Liver (tissue), 8 donors: ENCODE measurements at regions not wholly inside any gene's neighbourhood (a gene's known extent, or its start where the extent isn't known, plus 50 kb on each side); places are given as distances from the start of the nearest gene placed in this dataset.

ENCODE experiments used
- DNase-seq: peaks from one replicate; pipeline ENCODE4 v3.0.0-alpha.2; 2017; ENCODE audit warnings: low spot score
- H3K27ac ChIP-seq, 2 donors: one replicate each; pipeline ENCODE4 v1.7.0; 2013; ENCODE audit warnings: inconsistent platforms in 2 of 2, low read length in 2 of 2, control low read depth in 1 of 2, low read depth in 1 of 2, mild to moderate bottlenecking in 1 of 2
- H3K27me3 ChIP-seq, 4 donors: one replicate each; pipeline versions ENCODE4 v1.6.1 to v1.7.0; 2013; ENCODE audit warnings: low read length in 3 of 4, inconsistent platforms in 1 of 4, mild to moderate bottlenecking in 1 of 4, moderate library complexity in 1 of 4; ENCODE audit not compliant: control insufficient read depth in 4 of 4, insufficient read depth in 4 of 4
- H3K36me3 ChIP-seq, 4 donors: one replicate each; pipeline versions ENCODE4 v1.6.1 to v1.7.0; 2013; ENCODE audit warnings: low read length in 3 of 4, mild to moderate bottlenecking in 3 of 4, low read depth in 1 of 4, moderate library complexity in 1 of 4; ENCODE audit not compliant: control insufficient read depth in 4 of 4, insufficient read depth in 3 of 4
- H3K4me1 ChIP-seq, 4 donors: one replicate each; pipeline versions ENCODE4 v1.6.1 to v1.7.0; 2013; ENCODE audit warnings: low read length in 3 of 4, mild to moderate bottlenecking in 3 of 4, moderate library complexity in 1 of 4; ENCODE audit not compliant: control insufficient read depth in 4 of 4, insufficient read depth in 4 of 4
- H3K4me3 ChIP-seq, 3 donors: one replicate each; pipeline versions ENCODE4 v1.6.1 to v1.7.0; 2013; ENCODE audit warnings: low read length in 3 of 3, control low read depth in 1 of 3, low read depth in 1 of 3, mild to moderate bottlenecking in 1 of 3
- H3K9ac ChIP-seq, 2 donors: one replicate each; pipeline ENCODE4 v1.7.0; 2013; ENCODE audit warnings: low read length in 2 of 2, mild to moderate bottlenecking in 2 of 2, moderate library complexity in 2 of 2, control low read depth in 1 of 2, low read depth in 1 of 2
- H3K9me3 ChIP-seq, 4 donors: one replicate each; pipeline versions ENCODE4 v1.6.1 to v1.7.0; 2013; ENCODE audit warnings: low read length in 3 of 4; ENCODE audit not compliant: control insufficient read depth in 4 of 4
- EGR1 ChIP-seq, 2 donors: IDR thresholded peaks; 2 replicates each; pipeline ENCODE4 v1.6.1; 2016 to 2018; ENCODE audit warnings: antibody characterized with exemption in 2 of 2, low read depth in 2 of 2
- FOXA2 ChIP-seq: IDR thresholded peaks from 2 replicates; pipeline ENCODE4 v1.6.1; 2016; ENCODE audit warnings: antibody characterized with exemption
- GABPA ChIP-seq, 2 donors: IDR thresholded peaks in 1 of 2; conservative IDR thresholded peaks in 1 of 2; 2 replicates each; pipeline ENCODE4 v1.6.1; 2016; ENCODE audit warnings: antibody characterized with exemption in 2 of 2, mild to moderate bottlenecking in 1 of 2, moderate library complexity in 1 of 2
- HNF4G ChIP-seq: IDR thresholded peaks from 2 replicates; pipeline ENCODE4 v1.6.1; 2016; ENCODE audit warnings: antibody characterized with exemption
- JUND ChIP-seq, 2 donors: IDR thresholded peaks; 2 replicates each; pipeline ENCODE4 v1.6.1; 2016; ENCODE audit warnings: antibody characterized with exemption in 2 of 2
- NR2F2 ChIP-seq: IDR thresholded peaks from 2 replicates; pipeline ENCODE4 v1.6.1; 2016; ENCODE audit warnings: antibody characterized with exemption
- RAD21 ChIP-seq, 2 donors: IDR thresholded peaks; 2 replicates each; pipeline ENCODE4 v1.6.1; 2016; ENCODE audit warnings: antibody characterized with exemption in 2 of 2, mild to moderate bottlenecking in 2 of 2
- SP1 ChIP-seq: IDR thresholded peaks from 2 replicates; pipeline ENCODE4 v1.6.1; 2018; ENCODE audit warnings: antibody characterized with exemption, mild to moderate bottlenecking
- YY1 ChIP-seq: IDR thresholded peaks from 2 replicates; pipeline ENCODE4 v1.6.1; 2016; ENCODE audit warnings: antibody characterized with exemption, mild to moderate bottlenecking
- WGBS: extraction: QIAGEN DNeasy Blood & Tissue Kit; methylation state at CpG from one replicate; pipeline ENCODE4 v1.1.7; 2013; 5-methylcytosine and 5-hydroxymethylcytosine counted together
- TF ChIP-seq, protein P1 (sequence below): IDR thresholded peaks from 2 replicates; pipeline ENCODE4 v1.6.1; 2016; ENCODE audit warnings: antibody characterized with exemption
- TF ChIP-seq, protein P2 (sequence below): fragments of 150-350 bp; IDR thresholded peaks from 2 replicates; pipeline ENCODE4 v1.5.1; 2017; ENCODE audit warnings: improper control_type of control experiment, low read depth, low read length; ENCODE audit not compliant: missing input control
- TF ChIP-seq, protein P3 (sequence below): IDR thresholded peaks from 2 replicates; pipeline ENCODE4 v1.6.1; 2016; ENCODE audit warnings: antibody characterized with exemption
- TF ChIP-seq, protein P4 (sequence below): IDR thresholded peaks from 2 replicates; pipeline ENCODE4 v1.6.1; 2016; ENCODE audit warnings: antibody characterized with exemption
- donor health status: healthy.
- donor health status: healthy.
- donor health status: healthy.
- donor health status: healthy.
- donor health status: healthy.

DNA sequence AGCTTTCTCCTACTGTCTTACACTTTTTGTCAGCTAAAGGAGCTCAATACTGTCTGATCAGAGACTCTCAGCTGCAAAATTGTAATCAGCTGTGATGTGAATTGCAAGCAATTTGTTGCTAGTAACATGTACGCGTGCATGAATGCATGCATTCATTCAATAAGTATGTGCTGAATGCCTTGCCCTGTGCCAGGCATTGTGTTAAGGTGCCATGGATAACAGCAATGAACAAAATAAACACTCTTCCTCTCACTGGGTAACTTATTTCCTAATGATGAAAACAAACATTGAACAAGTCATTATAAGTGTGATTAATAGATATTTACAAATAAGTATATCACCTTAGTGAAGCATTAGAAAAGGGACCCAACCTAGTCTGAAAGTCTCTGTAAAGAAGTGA, 163.2 kb upstream of the ARID2 start (continued):
- TF ChIP-seq, protein P1, sequence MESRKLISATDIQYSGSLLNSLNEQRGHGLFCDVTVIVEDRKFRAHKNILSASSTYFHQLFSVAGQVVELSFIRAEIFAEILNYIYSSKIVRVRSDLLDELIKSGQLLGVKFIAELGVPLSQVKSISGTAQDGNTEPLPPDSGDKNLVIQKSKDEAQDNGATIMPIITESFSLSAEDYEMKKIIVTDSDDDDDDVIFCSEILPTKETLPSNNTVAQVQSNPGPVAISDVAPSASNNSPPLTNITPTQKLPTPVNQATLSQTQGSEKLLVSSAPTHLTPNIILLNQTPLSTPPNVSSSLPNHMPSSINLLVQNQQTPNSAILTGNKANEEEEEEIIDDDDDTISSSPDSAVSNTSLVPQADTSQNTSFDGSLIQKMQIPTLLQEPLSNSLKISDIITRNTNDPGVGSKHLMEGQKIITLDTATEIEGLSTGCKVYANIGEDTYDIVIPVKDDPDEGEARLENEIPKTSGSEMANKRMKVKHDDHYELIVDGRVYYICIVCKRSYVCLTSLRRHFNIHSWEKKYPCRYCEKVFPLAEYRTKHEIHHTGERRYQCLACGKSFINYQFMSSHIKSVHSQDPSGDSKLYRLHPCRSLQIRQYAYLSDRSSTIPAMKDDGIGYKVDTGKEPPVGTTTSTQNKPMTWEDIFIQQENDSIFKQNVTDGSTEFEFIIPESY = no peak
- TF ChIP-seq, protein P2, sequence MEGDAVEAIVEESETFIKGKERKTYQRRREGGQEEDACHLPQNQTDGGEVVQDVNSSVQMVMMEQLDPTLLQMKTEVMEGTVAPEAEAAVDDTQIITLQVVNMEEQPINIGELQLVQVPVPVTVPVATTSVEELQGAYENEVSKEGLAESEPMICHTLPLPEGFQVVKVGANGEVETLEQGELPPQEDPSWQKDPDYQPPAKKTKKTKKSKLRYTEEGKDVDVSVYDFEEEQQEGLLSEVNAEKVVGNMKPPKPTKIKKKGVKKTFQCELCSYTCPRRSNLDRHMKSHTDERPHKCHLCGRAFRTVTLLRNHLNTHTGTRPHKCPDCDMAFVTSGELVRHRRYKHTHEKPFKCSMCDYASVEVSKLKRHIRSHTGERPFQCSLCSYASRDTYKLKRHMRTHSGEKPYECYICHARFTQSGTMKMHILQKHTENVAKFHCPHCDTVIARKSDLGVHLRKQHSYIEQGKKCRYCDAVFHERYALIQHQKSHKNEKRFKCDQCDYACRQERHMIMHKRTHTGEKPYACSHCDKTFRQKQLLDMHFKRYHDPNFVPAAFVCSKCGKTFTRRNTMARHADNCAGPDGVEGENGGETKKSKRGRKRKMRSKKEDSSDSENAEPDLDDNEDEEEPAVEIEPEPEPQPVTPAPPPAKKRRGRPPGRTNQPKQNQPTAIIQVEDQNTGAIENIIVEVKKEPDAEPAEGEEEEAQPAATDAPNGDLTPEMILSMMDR = no peak
- no peak for TF ChIP-seq NR2F2

DNA sequence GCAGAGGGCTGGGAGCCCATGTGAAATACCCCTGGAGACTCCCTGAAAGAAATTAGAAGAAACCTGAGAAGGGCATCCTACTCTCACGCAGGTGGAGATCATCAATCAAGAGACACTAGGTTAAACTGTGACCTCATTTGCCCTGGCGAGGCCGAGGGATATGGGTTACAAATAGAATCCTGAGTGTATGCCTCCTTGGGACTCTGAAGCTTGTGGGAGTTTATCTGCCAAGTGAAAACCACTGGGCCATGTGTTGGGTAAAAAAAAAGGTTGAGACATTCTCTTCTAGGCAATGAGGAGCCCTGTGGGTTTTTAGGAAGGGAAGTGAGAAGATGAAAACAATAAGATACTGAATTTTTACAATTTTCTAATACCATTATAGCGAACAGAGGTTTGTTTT, 160.7 kb upstream of the ARID2 start:
- no peak overlapping the region for H3K27ac ChIP-seq
- no peak overlapping the region for H3K4me3 ChIP-seq
- H3K27me3 ChIP-seq = no peaks in the 10 kb centered on the region
- no peak for TF ChIP-seq FOXA2
- 76% methylated on average over 4 of the region's 4 CpGs for WGBS
- H3K36me3 ChIP-seq = no peaks in the 10 kb centered on the region
- no peaks in the 10 kb centered on the region for H3K9me3 ChIP-seq
- no peak for DNase-seq
- H3K4me1 ChIP-seq = no peaks in the 10 kb centered on the region
- H3K9ac ChIP-seq = no peak overlapping the region

DNA sequence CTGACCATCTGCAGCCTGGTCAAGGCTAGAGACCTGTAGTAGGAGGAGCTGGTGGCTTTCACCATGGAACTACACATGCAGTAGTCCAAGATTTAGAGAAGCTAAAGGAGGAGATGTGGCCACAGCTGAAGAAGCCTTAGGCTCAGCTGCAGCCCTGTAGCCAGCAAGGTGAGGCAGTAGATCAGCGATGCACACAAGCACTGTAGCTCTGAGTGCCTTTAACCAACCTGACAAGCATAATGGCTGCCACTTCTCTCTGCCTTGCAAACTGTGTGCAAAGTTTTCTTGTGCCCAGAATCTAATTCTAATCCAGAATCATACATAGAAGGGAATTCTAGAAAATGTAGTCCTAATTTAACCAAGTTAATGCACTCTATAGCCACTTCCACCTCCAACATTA, 159.0 kb upstream of the ARID2 start:
- H3K27ac ChIP-seq = no peak overlapping the region
- H3K4me1 ChIP-seq = no peaks in the 10 kb centered on the region
- DNase-seq = no peak
- TF ChIP-seq, protein P3, sequence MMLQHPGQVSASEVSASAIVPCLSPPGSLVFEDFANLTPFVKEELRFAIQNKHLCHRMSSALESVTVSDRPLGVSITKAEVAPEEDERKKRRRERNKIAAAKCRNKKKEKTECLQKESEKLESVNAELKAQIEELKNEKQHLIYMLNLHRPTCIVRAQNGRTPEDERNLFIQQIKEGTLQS = no peak
- no peak overlapping the region for H3K4me3 ChIP-seq
- H3K27me3 ChIP-seq = no peaks in the 10 kb centered on the region
- H3K9me3 ChIP-seq = no peaks in the 10 kb centered on the region
- no peaks in the 10 kb centered on the region for H3K36me3 ChIP-seq
- no peak overlapping the region for H3K9ac ChIP-seq
- WGBS = 94% methylated on average over 1 of the region's 1 CpG

DNA sequence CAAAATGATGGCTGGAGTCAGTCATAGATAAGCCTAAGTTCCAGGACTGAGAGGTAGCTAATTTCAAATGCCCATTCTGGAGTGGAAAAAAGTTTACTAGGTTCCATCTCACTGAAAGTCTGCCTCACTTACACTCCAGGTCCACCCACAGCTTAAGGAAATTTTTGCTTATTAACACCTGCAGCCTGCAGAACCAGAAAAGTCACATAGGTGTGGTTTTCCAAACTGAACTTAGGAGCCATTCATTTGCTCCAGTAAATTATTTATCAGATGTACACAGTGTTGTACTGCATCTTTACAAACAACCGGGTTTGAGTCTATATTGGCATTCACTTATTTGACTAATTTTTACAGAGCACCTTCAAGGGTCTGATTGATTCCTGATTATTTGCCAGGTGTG, 157.4 kb upstream of the ARID2 start:
- WGBS = 64% methylated on average over 1 of the region's 1 CpG
- TF ChIP-seq RAD21 (IDR thresholded peaks at IDR 0.05) = no peak
- TF ChIP-seq, protein P1 = no peak
- no peak for TF ChIP-seq NR2F2
- no peak for TF ChIP-seq YY1
- no peak for TF ChIP-seq JUND (IDR thresholded peaks at IDR 0.05)
- no peak for TF ChIP-seq GABPA (IDR thresholded peaks at IDR 0.05 in 1 of 2, conservative IDR thresholded peaks at IDR 0.05 in 1 of 2)
- no peak for TF ChIP-seq EGR1 (IDR thresholded peaks at IDR 0.05; ENCODE audit: low read depth in 2 of 2)
- no peak for TF ChIP-seq SP1
- TF ChIP-seq, protein P4, sequence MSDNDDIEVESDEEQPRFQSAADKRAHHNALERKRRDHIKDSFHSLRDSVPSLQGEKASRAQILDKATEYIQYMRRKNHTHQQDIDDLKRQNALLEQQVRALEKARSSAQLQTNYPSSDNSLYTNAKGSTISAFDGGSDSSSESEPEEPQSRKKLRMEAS = no peak
- no peak for TF ChIP-seq FOXA2
- no peak for TF ChIP-seq HNF4G
- H3K36me3 ChIP-seq = no peaks in the 10 kb centered on the region
- no peaks in the 10 kb centered on the region for H3K9me3 ChIP-seq
- H3K9ac ChIP-seq = no peak overlapping the region
- no peak for DNase-seq
- H3K27me3 ChIP-seq = no peaks in the 10 kb centered on the region
- H3K27ac ChIP-seq = no peak overlapping the region
- no peaks in the 10 kb centered on the region for H3K4me1 ChIP-seq
- no peak overlapping the region for H3K4me3 ChIP-seq
